Lower lobe of right lung (tissue), 2 donors: ENCODE measurements at regions not wholly inside any gene's neighbourhood (a gene's known extent, or its start where the extent isn't known, plus 50 kb on each side); places are given as distances from the start of the nearest gene placed in this dataset.

Experiments used
- ATAC-seq, 2 donors: fragments of 200-7000 bp; cut with Tn5 transposase; one replicate each; pipeline ENCODE4 v1.9.1; 2020 to 2022; ENCODE audit warnings: mild to moderate bottlenecking in 2 of 2, moderate library complexity in 2 of 2
- DNase-seq: peaks from one replicate; pipeline ENCODE4 v3.0.0-alpha.2; 2020
- H3K27ac ChIP-seq: fragments of 200-600 bp; one replicate; pipeline ENCODE4 v1.8.0; 2022
- H3K27me3 ChIP-seq: fragments of 200-600 bp; one replicate; pipeline ENCODE4 v1.8.0; 2022; ENCODE audit warnings: low read depth
- H3K36me3 ChIP-seq: fragments of 200-600 bp; one replicate; pipeline ENCODE4 v1.8.0; 2022; ENCODE audit warnings: mild to moderate bottlenecking
- H3K4me1 ChIP-seq: fragments of 200-600 bp; one replicate; pipeline ENCODE4 v1.8.0; 2022
- H3K4me3 ChIP-seq: fragments of 200-600 bp; one replicate; pipeline ENCODE4 v1.8.0; 2022; ENCODE audit warnings: mild to moderate bottlenecking
- H3K9me3 ChIP-seq: fragments of 200-600 bp; one replicate; pipeline ENCODE4 v1.8.0; 2022
- CTCF ChIP-seq: fragments of 200-600 bp; IDR thresholded peaks from one replicate; pipeline ENCODE4 v1.8.0; 2022; ENCODE audit warnings: antibody characterized with exemption, mild to moderate bottlenecking
- intact Hi-C: fragments of 100-400 bp; cut with DNase I; formaldehyde crosslinking; loops from one replicate; pipeline ENCODE4 v1.11.0; 2022
- donor health status: DM: no; HTN: yes; CAD: no; lungs with severe emphysema.

GRCh38 chr11:86185381-86185750 lies 59.2 kb upstream of the EED start:
- H3K27me3 ChIP-seq = no peaks in the 10 kb centered on the region
- no peak overlapping the region for H3K27ac ChIP-seq
- DNase-seq = no peak
- TF ChIP-seq CTCF = no peak
- H3K36me3 ChIP-seq = no peaks in the 10 kb centered on the region
- H3K9me3 ChIP-seq = no peaks in the 10 kb centered on the region
- no peak overlapping the region for H3K4me3 ChIP-seq
- no peak for ATAC-seq
- intact Hi-C loops = no loop called here
- H3K4me1 ChIP-seq = peaks cover 10% of the 10 kb centered on the region

GRCh38 chr11:86184728-86185380 lies 59.7 kb upstream of the EED start:
- no peak for ATAC-seq
- peaks cover 15% of the 10 kb centered on the region for H3K4me1 ChIP-seq
- no peak overlapping the region for H3K4me3 ChIP-seq
- H3K36me3 ChIP-seq = no peaks in the 10 kb centered on the region
- no peaks in the 10 kb centered on the region for H3K9me3 ChIP-seq
- no peaks in the 10 kb centered on the region for H3K27me3 ChIP-seq
- TF ChIP-seq CTCF = no peak
- H3K27ac ChIP-seq = no peak overlapping the region
- no peak for DNase-seq
- intact Hi-C loops = no loop called here

GRCh38 chr11:86183694-86184093 lies 60.9 kb upstream of the EED start:
- TF ChIP-seq CTCF = no peak
- no peaks in the 10 kb centered on the region for H3K9me3 ChIP-seq
- no peak for DNase-seq
- H3K4me1 ChIP-seq = peaks cover 15% of the 10 kb centered on the region
- no peaks in the 10 kb centered on the region for H3K36me3 ChIP-seq
- H3K27me3 ChIP-seq = no peaks in the 10 kb centered on the region
- ATAC-seq = peak in 1 of 2 donors; percentile 56
- intact Hi-C loops = no loop called here
- H3K4me3 ChIP-seq = no peak overlapping the region
- H3K27ac ChIP-seq = no peak overlapping the region

GRCh38 chr11:86182976-86183584 lies 61.5 kb upstream of the EED start:
- peak; percentile 53 for DNase-seq

GRCh38 chr11:86181379-86181778 lies 63.2 kb upstream of the EED start:
- H3K27me3 ChIP-seq = no peaks in the 10 kb centered on the region
- H3K36me3 ChIP-seq = no peaks in the 10 kb centered on the region
- peaks cover 33% of the 10 kb centered on the region for H3K4me1 ChIP-seq
- ATAC-seq = no peak
- H3K4me3 ChIP-seq = no peak overlapping the region
- H3K27ac ChIP-seq = no peak overlapping the region
- no peak for DNase-seq
- no peaks in the 10 kb centered on the region for H3K9me3 ChIP-seq
- intact Hi-C loops = no loop called here
- no peak for TF ChIP-seq CTCF

More at GRCh38 chr11:86182976-86183584, 61.5 kb upstream of the EED start:
- no peaks in the 10 kb centered on the region for H3K36me3 ChIP-seq
- intact Hi-C loops = no loop called here
- no peaks in the 10 kb centered on the region for H3K9me3 ChIP-seq
- H3K27me3 ChIP-seq = no peaks in the 10 kb centered on the region
- peak in 1 of 2 donors; percentile 67 for ATAC-seq
- no peak overlapping the region for H3K4me3 ChIP-seq
- H3K4me1 ChIP-seq = peaks cover 19% of the 10 kb centered on the region
- no peak overlapping the region for H3K27ac ChIP-seq
- TF ChIP-seq CTCF = no peak
